A549 (cell line): ENCODE measurements at regions not wholly inside any gene's neighbourhood (a gene's known extent, or its start where the extent isn't known, plus 50 kb on each side); places are given as distances from the start of the nearest gene placed in this dataset.

Experiments
- ATAC-seq, 2 experiments: fragments of 200-7000 bp in 1 of 2; fragments of >200 bp in 1 of 2; cut with Nextera tagmentation in 1 of 2; cut with Tn5 transposase in 1 of 2; 3 replicates each; pipeline versions ENCODE4 v1.8.0 to v1.9.1; 2018 to 2020; ENCODE audit warnings: mild to moderate bottlenecking in 1 of 2, moderate library complexity in 1 of 2
- CTCF ChIA-PET: fragments of 300-600 bp; sonication (Branson Sonifier 250); formaldehyde crosslinking; extraction: SDS; loops from one replicate; lab custom pipeline; 2021; ENCODE audit warnings: antibody characterized with exemption, inconsistent platforms; lab: Yijun Ruan, JAX
- POLR2A ChIA-PET: fragments of 350-600 bp; formaldehyde crosslinking; extraction: SDS; loops from one replicate; lab custom pipeline; 2021; ENCODE audit warnings: antibody characterized with exemption, inconsistent platforms; lab: Yijun Ruan, JAX
- DNase-seq, 2 experiments: peaks; one replicate each; pipeline versions ENCODE4 v3.0.0 to v3.0.0-alpha.2; 2011 to 2016; ENCODE audit warnings: low read depth in 1 of 2, low spot score in 1 of 2
- FAIRE-seq: peaks from 2 replicates; lab custom pipeline; 2011; peaks lifted over from hg19 to GRCh38; lab: Jason Lieb, UNC
- H3K27ac ChIP-seq, 2 experiments: fragments of >200 bp; sonication (Bioruptor Twin); formaldehyde crosslinking; 3 replicates each; pipeline ENCODE4 v1.5.1; 2016 to 2017
- H3K4me1 ChIP-seq: fragments of >200 bp; sonication (Bioruptor Twin); formaldehyde crosslinking; 3 replicates; pipeline ENCODE4 v1.6.1; 2016
- H3K4me2 ChIP-seq: fragments of >200 bp; sonication (Bioruptor Twin); formaldehyde crosslinking; 3 replicates; pipeline ENCODE4 v1.6.1; 2016
- H3K4me3 ChIP-seq: fragments of >200 bp; sonication (Bioruptor Twin); formaldehyde crosslinking; 3 replicates; pipeline ENCODE4 v1.5.1; 2016
- H3K9me3 ChIP-seq: fragments of >200 bp; sonication (Bioruptor Twin); formaldehyde crosslinking; 3 replicates; pipeline ENCODE4 v1.6.1; 2016
- ATOH8 ChIP-seq: fragments of 250-450 bp; sonication (Bioruptor Pico); IDR thresholded peaks from 2 replicates; pipeline ENCODE4 v1.5.0; 2020; ENCODE audit warnings: low read depth, mild to moderate bottlenecking, moderate library complexity
- BCL3 ChIP-seq: fragments of >200 bp; sonication (Bioruptor Twin); formaldehyde crosslinking; IDR thresholded peaks from 3 replicates; pipeline ENCODE4 v1.6.1; 2016
- CHD2 ChIP-seq: fragments of 150-350 bp; IDR thresholded peaks from 2 replicates; pipeline ENCODE4 v1.6.1; 2014; ENCODE audit warnings: low read length; ENCODE audit not compliant: partially characterized antibody
- CTCF ChIP-seq: fragments of >200 bp; sonication (Bioruptor Twin); formaldehyde crosslinking; IDR thresholded peaks from 3 replicates; pipeline ENCODE4 v1.5.1; 2016
- E2F6 ChIP-seq: IDR thresholded peaks from 2 replicates; pipeline ENCODE4 v1.6.1; 2012; ENCODE audit warnings: low read depth, borderline replicate concordance
- EHF ChIP-seq: fragments of 250-450 bp; sonication (Bioruptor Pico); IDR thresholded peaks from 2 replicates; pipeline ENCODE4 v1.5.0; 2020; ENCODE audit warnings: mild to moderate bottlenecking
- ELK1 ChIP-seq: fragments of 150-350 bp; IDR thresholded peaks from 2 replicates; pipeline ENCODE4 v1.6.1; 2014; ENCODE audit warnings: low read depth, mild to moderate bottlenecking, low read length
- EP300 ChIP-seq, 2 experiments: fragments of >200 bp; sonication (Bioruptor Twin); formaldehyde crosslinking; IDR thresholded peaks; 2 replicates in 1 of 2; 3 replicates in 1 of 2; pipeline ENCODE4 v1.6.1; 2016 to 2017
- GATA3 ChIP-seq: IDR thresholded peaks from 2 replicates; pipeline ENCODE4 v1.6.1; 2012; ENCODE audit warnings: borderline replicate concordance
- HDAC2 ChIP-seq: fragments of 200-600 bp; sonication (generic); IDR thresholded peaks from 2 replicates; pipeline ENCODE4 v1.6.1; 2016
- HES2 ChIP-seq: fragments of >200 bp; sonication (Bioruptor Twin); formaldehyde crosslinking; IDR thresholded peaks from 2 replicates; pipeline ENCODE4 v1.6.1; 2016
- HOXA7 ChIP-seq: fragments of 250-450 bp; sonication (Bioruptor Pico); IDR thresholded peaks from 2 replicates; pipeline ENCODE4 v1.5.0; 2020; ENCODE audit warnings: mild to moderate bottlenecking, moderate library complexity
- HOXB13 ChIP-seq: fragments of 250-450 bp; sonication (Bioruptor Pico); IDR thresholded peaks from 2 replicates; pipeline ENCODE4 v1.5.0; 2020; ENCODE audit warnings: low read depth, mild to moderate bottlenecking, moderate library complexity
- KDM1A ChIP-seq: fragments of 200-600 bp; sonication (generic); IDR thresholded peaks from 2 replicates; pipeline ENCODE4 v1.6.1; 2016; ENCODE audit warnings: low read depth, mild to moderate bottlenecking
- MAFK ChIP-seq: fragments of 450-650 bp; IDR thresholded peaks from 2 replicates; pipeline ENCODE4 v1.6.1; 2014; ENCODE audit not compliant: partially characterized antibody
- MAX ChIP-seq: IDR thresholded peaks from 2 replicates; pipeline ENCODE4 v1.6.1; 2012
- NPAS2 ChIP-seq: fragments of 250-450 bp; sonication (Bioruptor Pico); IDR thresholded peaks from 2 replicates; pipeline ENCODE4 v1.8.0; 2022; ENCODE audit warnings: mild to moderate bottlenecking, moderate library complexity, borderline replicate concordance
- PBX3 ChIP-seq: IDR thresholded peaks from 2 replicates; pipeline ENCODE4 v1.6.1; 2012
- PHF8 ChIP-seq: fragments of 200-600 bp; sonication (generic); IDR thresholded peaks from 2 replicates; pipeline ENCODE4 v1.6.1; 2016; ENCODE audit warnings: low read depth, mild to moderate bottlenecking, antibody characterized with exemption, moderate library complexity, borderline replicate concordance
- POLR2A ChIP-seq: IDR thresholded peaks from 2 replicates; pipeline ENCODE4 v1.6.1; 2012; ENCODE audit warnings: mild to moderate bottlenecking, low read length
- RAD21 ChIP-seq, 2 experiments: fragments of >200 bp in 1 of 2; sonication (Bioruptor Twin) in 1 of 2; formaldehyde crosslinking in 1 of 2; IDR thresholded peaks in 1 of 2; conservative IDR thresholded peaks in 1 of 2; 2 replicates in 1 of 2; 3 replicates in 1 of 2; pipeline ENCODE4 v1.6.1; 2012 to 2018; ENCODE audit warnings: inconsistent platforms in 1 of 2
- RARB ChIP-seq: fragments of 250-450 bp; sonication (Bioruptor Pico); IDR thresholded peaks from 2 replicates; pipeline ENCODE4 v1.8.0; 2021; ENCODE audit warnings: mild to moderate bottlenecking, moderate library complexity
- RCOR1 ChIP-seq: fragments of 150-350 bp; IDR thresholded peaks from 2 replicates; pipeline ENCODE4 v1.6.1; 2014; ENCODE audit warnings: antibody characterized with exemption, low read length, low read depth
- RFX5 ChIP-seq: fragments of 450-650 bp; IDR thresholded peaks from 2 replicates; pipeline ENCODE4 v1.7.1; 2014; ENCODE audit warnings: antibody characterized with exemption, mild to moderate bottlenecking, moderate library complexity
- RNF2 ChIP-seq: fragments of 200-600 bp; sonication (generic); IDR thresholded peaks from 2 replicates; pipeline ENCODE4 v1.6.1; 2016; ENCODE audit warnings: low read depth, mild to moderate bottlenecking, antibody characterized with exemption, moderate library complexity, borderline replicate concordance
- SREBF2 ChIP-seq: fragments of 450-650 bp; IDR thresholded peaks from 2 replicates; pipeline ENCODE4 v1.6.1; 2014; ENCODE audit warnings: mild to moderate bottlenecking, moderate library complexity
- USF2 ChIP-seq: fragments of 450-650 bp; IDR thresholded peaks from 2 replicates; pipeline ENCODE4 v1.6.1; 2014; ENCODE audit warnings: antibody characterized with exemption
- ZFP36 ChIP-seq: fragments of 450-650 bp; IDR thresholded peaks from 2 replicates; pipeline ENCODE4 v1.6.1; 2014; ENCODE audit warnings: borderline replicate concordance; ENCODE audit not compliant: partially characterized antibody
- ZSCAN20 ChIP-seq: fragments of 250-450 bp; sonication (Bioruptor Pico); IDR thresholded peaks from 2 replicates; pipeline ENCODE4 v1.8.0; 2022; ENCODE audit warnings: mild to moderate bottlenecking, moderate library complexity
- WGBS: methylation state at CpG from one replicate; pipeline ENCODE4 v1.1.6; 2017; ENCODE audit errors: missing lambda C conversion rate; 5-methylcytosine and 5-hydroxymethylcytosine counted together

- WGBS, result 82% methylated on average over 2 of the region's 2 CpGs
- Histone ChIP-seq H3K9me3 (no peaks in the 10 kb centered on the region), H3K4me1 (no peaks in the 10 kb centered on the region), H3K4me3 (no peak overlapping the region), H3K27ac (no peak overlapping the region), H3K4me2 (no peak overlapping the region)
- POLR2A ChIA-PET, result no interaction called here
- ATAC-seq (no peak), DNase-seq (no peak), FAIRE-seq (no peak)
- TF ChIP-seq HES2 (no peak), NPAS2 (no peak), CHD2 (no peak), USF2 (no peak), KDM1A (no peak), RAD21 (conservative IDR thresholded peaks at IDR 0.05 in 1 of 2, IDR thresholded peaks at IDR 0.05 in 1 of 2) (no peak), RARB (CRISPR knock-in tag) (no peak), RNF2 (no peak), RCOR1 (no peak), ELK1 (no peak), MAX (no peak), HDAC2 (no peak), ZSCAN20 (no peak), GATA3 (no peak), MAFK (no peak)
- CTCF ChIA-PET, result no interaction called here
Measured at GRCh38 chr1:82562448-82562847, 761.7 kb downstream of the ADGRL2 start.

- Histone ChIP-seq H3K4me1 (no peaks in the 10 kb centered on the region), H3K27ac (no peak overlapping the region), H3K4me2 (no peak overlapping the region), H3K4me3 (no peak overlapping the region), H3K9me3 (no peaks in the 10 kb centered on the region)
- DNase-seq (no peak), FAIRE-seq (no peak), ATAC-seq (no peak)
- ChIA-PET CTCF (no interaction called here), POLR2A (no interaction called here)
- TF ChIP-seq E2F6 (no peak), ELK1 (no peak), HOXA7 (CRISPR knock-in tag) (no peak), CHD2 (no peak), RFX5 (no peak), PHF8 (no peak), HOXB13 (CRISPR knock-in tag) (no peak), RCOR1 (no peak), EHF (CRISPR knock-in tag) (no peak), EP300 (IDR thresholded peaks at IDR 0.05) (no peak), PBX3 (no peak), ATOH8 (CRISPR knock-in tag) (no peak), CTCF (no peak), GATA3 (no peak), RAD21 (conservative IDR thresholded peaks at IDR 0.05 in 1 of 2, IDR thresholded peaks at IDR 0.05 in 1 of 2) (no peak), SREBF2 (no peak), NPAS2 (no peak), BCL3 (no peak), POLR2A (no peak), ZFP36 (no peak)
Measured at GRCh38 chr1:82560566-82560965, 759.8 kb downstream of the ADGRL2 start.
